Neural progenitor cell (in vitro differentiated cells): ENCODE measurements at regions not wholly inside any gene's neighbourhood (a gene's known extent, or its start where the extent isn't known, plus 50 kb on each side); places are given as distances from the start of the nearest gene placed in this dataset.

Experiments used
- DNase-seq: peaks from one replicate; pipeline ENCODE4 v3.0.0-alpha.2; 2016; ENCODE audit warnings: low spot score
- H2AFZ ChIP-seq: fragments of 200-600 bp; sonication (generic); replicated peaks from 2 replicates; pipeline ENCODE4 v1.6.1; 2016; ENCODE audit warnings: antibody characterized with exemption
- H3F3A ChIP-seq: fragments of 200-600 bp; sonication (generic); 2 replicates; pipeline ENCODE4 v1.6.1; 2016; ENCODE audit warnings: antibody characterized with exemption, low read depth
- H3K27ac ChIP-seq: fragments of 200-600 bp; sonication (generic); 2 replicates; pipeline ENCODE4 v1.5.1; 2016; ENCODE audit warnings: mild to moderate bottlenecking
- H3K27me3 ChIP-seq: fragments of 200-600 bp; sonication (generic); 2 replicates; pipeline ENCODE4 v1.6.1; 2016; ENCODE audit warnings: mild to moderate bottlenecking, moderate library complexity
- H3K36me3 ChIP-seq: fragments of 200-600 bp; sonication (generic); 2 replicates; pipeline ENCODE4 v1.5.1; 2016
- H3K4me1 ChIP-seq: fragments of 200-600 bp; sonication (generic); 2 replicates; pipeline ENCODE4 v1.6.1; 2016; ENCODE audit warnings: mixed run types
- H3K4me2 ChIP-seq: fragments of 200-600 bp; sonication (generic); 2 replicates; pipeline ENCODE4 v1.6.1; 2016
- H3K4me3 ChIP-seq: fragments of 200-600 bp; sonication (generic); 2 replicates; pipeline ENCODE4 v1.5.1; 2016
- H3K79me2 ChIP-seq: fragments of 200-600 bp; sonication (generic); 2 replicates; pipeline ENCODE4 v1.6.1; 2016; ENCODE audit warnings: low read depth
- H3K9ac ChIP-seq: fragments of 200-600 bp; sonication (generic); 2 replicates; pipeline ENCODE4 v1.6.1; 2016
- H3K9me3 ChIP-seq: fragments of 200-600 bp; sonication (generic); 2 replicates; pipeline ENCODE4 v1.5.1; 2016; ENCODE audit warnings: low read depth
- H4K20me1 ChIP-seq: fragments of 200-600 bp; sonication (generic); 2 replicates; pipeline ENCODE4 v1.6.1; 2016; ENCODE audit warnings: low read depth
- H3K27ac Mint-ChIP-seq: 3 replicates; pipeline ENCODE4 v1.8.0; 2021; ENCODE audit warnings: mixed read lengths
- H3K27me3 Mint-ChIP-seq: 2 replicates; pipeline ENCODE4 v1.8.0; 2022; ENCODE audit warnings: low read depth, mild to moderate bottlenecking, inconsistent platforms, moderate library complexity, mixed read lengths; ENCODE audit not compliant: insufficient read depth
- H3K36me3 Mint-ChIP-seq: 3 replicates; pipeline ENCODE4 v1.8.0; 2021; ENCODE audit warnings: mixed read lengths
- H3K4me1 Mint-ChIP-seq: 3 replicates; pipeline ENCODE4 v1.8.0; 2021; ENCODE audit warnings: mixed read lengths
- H3K4me3 Mint-ChIP-seq: 3 replicates; pipeline ENCODE4 v1.8.0; 2021; ENCODE audit warnings: mild to moderate bottlenecking, moderate library complexity, mixed read lengths
- H3K9me3 Mint-ChIP-seq: 3 replicates; pipeline ENCODE4 v1.8.0; 2020; ENCODE audit warnings: mixed read lengths
- CTCF ChIP-seq: fragments of 200-600 bp; sonication (generic); IDR thresholded peaks from 2 replicates; pipeline ENCODE4 v1.5.1; 2017; ENCODE audit warnings: antibody characterized with exemption, mild to moderate bottlenecking
- EZH2 ChIP-seq: fragments of 200-600 bp; sonication (generic); IDR thresholded peaks from 2 replicates; pipeline ENCODE4 v1.6.1; 2017; ENCODE audit warnings: antibody characterized with exemption, mild to moderate bottlenecking, moderate library complexity
- EZH2phosphoT487 ChIP-seq: fragments of 200-600 bp; sonication (generic); IDR thresholded peaks from 2 replicates; pipeline ENCODE4 v1.6.1; 2017; ENCODE audit warnings: antibody characterized with exemption

GRCh38 chr10:3986493-3987142 is 201.6 kb upstream of the KLF6 start:
- H3K4me1 ChIP-seq, result peaks cover 6% of the 10 kb centered on the region
- no peaks in the 10 kb centered on the region for H3K9me3 ChIP-seq
- no peak overlapping the region for H2AFZ ChIP-seq
- no peak overlapping the region for H3K4me3 ChIP-seq
- TF ChIP-seq EZH2phosphoT487, result no peak
- no peak for TF ChIP-seq CTCF
- TF ChIP-seq EZH2, result no peak
- Mint-ChIP-seq H3K9me3 (peaks cover 7% of the 10 kb centered on the region), H3K4me1 (peaks cover 6% of the 10 kb centered on the region), H3K36me3 (no peaks in the 10 kb centered on the region), H3K27ac (no peak overlapping the region), H3K27me3 (peaks cover 2% of the 10 kb centered on the region), H3K4me3 (no peak overlapping the region)
- no peak overlapping the region for H3K27ac ChIP-seq
- H3K27me3 ChIP-seq, result no peaks in the 10 kb centered on the region
- H4K20me1 ChIP-seq, result no peaks in the 10 kb centered on the region
- no peaks in the 10 kb centered on the region for H3K79me2 ChIP-seq
- no peak overlapping the region for H3K9ac ChIP-seq
- H3K4me2 ChIP-seq, result no peak overlapping the region
- no peaks in the 10 kb centered on the region for H3K36me3 ChIP-seq
- H3F3A ChIP-seq, result no peaks in the 10 kb centered on the region
- no peak for DNase-seq

GRCh38 chr10:3982746-3983442 is 197.9 kb upstream of the KLF6 start:
- Histone ChIP-seq H3K9me3 (no peaks in the 10 kb centered on the region), H3F3A (no peaks in the 10 kb centered on the region), H3K4me3 (no peak overlapping the region), H3K36me3 (no peaks in the 10 kb centered on the region), H2AFZ (no peak overlapping the region), H4K20me1 (no peaks in the 10 kb centered on the region), H3K27me3 (no peaks in the 10 kb centered on the region), H3K4me2 (no peak overlapping the region), H3K9ac (no peak overlapping the region), H3K4me1 (peaks cover 12% of the 10 kb centered on the region), H3K27ac (no peak overlapping the region), H3K79me2 (no peaks in the 10 kb centered on the region)
- no peak for TF ChIP-seq EZH2phosphoT487
- no peak for TF ChIP-seq EZH2
- TF ChIP-seq CTCF, result no peak
- peaks cover 7% of the 10 kb centered on the region for H3K9me3 Mint-ChIP-seq
- DNase-seq, result no peak
- no peak overlapping the region for H3K4me3 Mint-ChIP-seq
- H3K27me3 Mint-ChIP-seq, result peaks cover 3% of the 10 kb centered on the region
- H3K4me1 Mint-ChIP-seq, result peaks cover 11% of the 10 kb centered on the region
- H3K36me3 Mint-ChIP-seq, result no peaks in the 10 kb centered on the region
- H3K27ac Mint-ChIP-seq, result no peak overlapping the region

- Mint-ChIP-seq H3K9me3 (peaks cover 7% of the 10 kb centered on the region), H3K36me3 (no peaks in the 10 kb centered on the region), H3K27ac (peak overlapping the region; percentile 67), H3K27me3 (peaks cover 3% of the 10 kb centered on the region), H3K4me1 (peaks cover 11% of the 10 kb centered on the region), H3K4me3 (no peak overlapping the region)
- TF ChIP-seq CTCF (no peak), EZH2phosphoT487 (no peak), EZH2 (no peak)
- H3K4me3 ChIP-seq, result no peak overlapping the region
- no peaks in the 10 kb centered on the region for H3K9me3 ChIP-seq
- H3F3A ChIP-seq, result no peaks in the 10 kb centered on the region
- H3K4me1 ChIP-seq, result peaks cover 12% of the 10 kb centered on the region
- H3K9ac ChIP-seq, result no peak overlapping the region
- no peak overlapping the region for H3K27ac ChIP-seq
- DNase-seq, result peak; percentile 48
- no peak overlapping the region for H2AFZ ChIP-seq
- no peaks in the 10 kb centered on the region for H3K27me3 ChIP-seq
- H3K4me2 ChIP-seq, result peak overlapping the region; percentile 18
- H4K20me1 ChIP-seq, result no peaks in the 10 kb centered on the region
- H3K79me2 ChIP-seq, result no peaks in the 10 kb centered on the region
- no peaks in the 10 kb centered on the region for H3K36me3 ChIP-seq
Observed at GRCh38 chr10:3981300-3981699, 196.3 kb upstream of the KLF6 start.
